ENCODE measurements at regions not wholly inside any gene's neighbourhood (a gene's known extent, or its start where the extent isn't known, plus 50 kb on each side); places are given as distances from the start of the nearest gene placed in this dataset.

DNA sequence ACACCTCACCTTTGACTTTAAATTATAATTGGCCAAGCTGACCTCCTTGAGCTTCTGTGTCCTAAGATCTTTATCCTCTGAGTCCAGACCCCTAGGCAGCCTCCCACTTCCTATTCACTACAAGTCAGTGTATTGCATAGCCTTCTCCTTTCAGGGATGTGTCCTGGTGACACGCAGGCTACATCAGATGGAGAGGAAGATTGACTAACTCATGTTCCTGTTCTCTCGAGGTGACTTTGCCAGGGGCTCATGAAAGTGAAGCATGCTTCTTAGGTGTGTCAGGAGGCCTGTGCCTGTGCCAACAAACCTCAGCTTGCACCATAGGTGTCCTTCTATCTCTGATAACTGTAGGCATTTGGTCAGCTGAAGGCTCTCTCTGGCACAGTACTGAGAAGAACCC, 195.7 kb upstream of the HS3ST1 start (continued):
- TF ChIP-seq, protein P1, sequence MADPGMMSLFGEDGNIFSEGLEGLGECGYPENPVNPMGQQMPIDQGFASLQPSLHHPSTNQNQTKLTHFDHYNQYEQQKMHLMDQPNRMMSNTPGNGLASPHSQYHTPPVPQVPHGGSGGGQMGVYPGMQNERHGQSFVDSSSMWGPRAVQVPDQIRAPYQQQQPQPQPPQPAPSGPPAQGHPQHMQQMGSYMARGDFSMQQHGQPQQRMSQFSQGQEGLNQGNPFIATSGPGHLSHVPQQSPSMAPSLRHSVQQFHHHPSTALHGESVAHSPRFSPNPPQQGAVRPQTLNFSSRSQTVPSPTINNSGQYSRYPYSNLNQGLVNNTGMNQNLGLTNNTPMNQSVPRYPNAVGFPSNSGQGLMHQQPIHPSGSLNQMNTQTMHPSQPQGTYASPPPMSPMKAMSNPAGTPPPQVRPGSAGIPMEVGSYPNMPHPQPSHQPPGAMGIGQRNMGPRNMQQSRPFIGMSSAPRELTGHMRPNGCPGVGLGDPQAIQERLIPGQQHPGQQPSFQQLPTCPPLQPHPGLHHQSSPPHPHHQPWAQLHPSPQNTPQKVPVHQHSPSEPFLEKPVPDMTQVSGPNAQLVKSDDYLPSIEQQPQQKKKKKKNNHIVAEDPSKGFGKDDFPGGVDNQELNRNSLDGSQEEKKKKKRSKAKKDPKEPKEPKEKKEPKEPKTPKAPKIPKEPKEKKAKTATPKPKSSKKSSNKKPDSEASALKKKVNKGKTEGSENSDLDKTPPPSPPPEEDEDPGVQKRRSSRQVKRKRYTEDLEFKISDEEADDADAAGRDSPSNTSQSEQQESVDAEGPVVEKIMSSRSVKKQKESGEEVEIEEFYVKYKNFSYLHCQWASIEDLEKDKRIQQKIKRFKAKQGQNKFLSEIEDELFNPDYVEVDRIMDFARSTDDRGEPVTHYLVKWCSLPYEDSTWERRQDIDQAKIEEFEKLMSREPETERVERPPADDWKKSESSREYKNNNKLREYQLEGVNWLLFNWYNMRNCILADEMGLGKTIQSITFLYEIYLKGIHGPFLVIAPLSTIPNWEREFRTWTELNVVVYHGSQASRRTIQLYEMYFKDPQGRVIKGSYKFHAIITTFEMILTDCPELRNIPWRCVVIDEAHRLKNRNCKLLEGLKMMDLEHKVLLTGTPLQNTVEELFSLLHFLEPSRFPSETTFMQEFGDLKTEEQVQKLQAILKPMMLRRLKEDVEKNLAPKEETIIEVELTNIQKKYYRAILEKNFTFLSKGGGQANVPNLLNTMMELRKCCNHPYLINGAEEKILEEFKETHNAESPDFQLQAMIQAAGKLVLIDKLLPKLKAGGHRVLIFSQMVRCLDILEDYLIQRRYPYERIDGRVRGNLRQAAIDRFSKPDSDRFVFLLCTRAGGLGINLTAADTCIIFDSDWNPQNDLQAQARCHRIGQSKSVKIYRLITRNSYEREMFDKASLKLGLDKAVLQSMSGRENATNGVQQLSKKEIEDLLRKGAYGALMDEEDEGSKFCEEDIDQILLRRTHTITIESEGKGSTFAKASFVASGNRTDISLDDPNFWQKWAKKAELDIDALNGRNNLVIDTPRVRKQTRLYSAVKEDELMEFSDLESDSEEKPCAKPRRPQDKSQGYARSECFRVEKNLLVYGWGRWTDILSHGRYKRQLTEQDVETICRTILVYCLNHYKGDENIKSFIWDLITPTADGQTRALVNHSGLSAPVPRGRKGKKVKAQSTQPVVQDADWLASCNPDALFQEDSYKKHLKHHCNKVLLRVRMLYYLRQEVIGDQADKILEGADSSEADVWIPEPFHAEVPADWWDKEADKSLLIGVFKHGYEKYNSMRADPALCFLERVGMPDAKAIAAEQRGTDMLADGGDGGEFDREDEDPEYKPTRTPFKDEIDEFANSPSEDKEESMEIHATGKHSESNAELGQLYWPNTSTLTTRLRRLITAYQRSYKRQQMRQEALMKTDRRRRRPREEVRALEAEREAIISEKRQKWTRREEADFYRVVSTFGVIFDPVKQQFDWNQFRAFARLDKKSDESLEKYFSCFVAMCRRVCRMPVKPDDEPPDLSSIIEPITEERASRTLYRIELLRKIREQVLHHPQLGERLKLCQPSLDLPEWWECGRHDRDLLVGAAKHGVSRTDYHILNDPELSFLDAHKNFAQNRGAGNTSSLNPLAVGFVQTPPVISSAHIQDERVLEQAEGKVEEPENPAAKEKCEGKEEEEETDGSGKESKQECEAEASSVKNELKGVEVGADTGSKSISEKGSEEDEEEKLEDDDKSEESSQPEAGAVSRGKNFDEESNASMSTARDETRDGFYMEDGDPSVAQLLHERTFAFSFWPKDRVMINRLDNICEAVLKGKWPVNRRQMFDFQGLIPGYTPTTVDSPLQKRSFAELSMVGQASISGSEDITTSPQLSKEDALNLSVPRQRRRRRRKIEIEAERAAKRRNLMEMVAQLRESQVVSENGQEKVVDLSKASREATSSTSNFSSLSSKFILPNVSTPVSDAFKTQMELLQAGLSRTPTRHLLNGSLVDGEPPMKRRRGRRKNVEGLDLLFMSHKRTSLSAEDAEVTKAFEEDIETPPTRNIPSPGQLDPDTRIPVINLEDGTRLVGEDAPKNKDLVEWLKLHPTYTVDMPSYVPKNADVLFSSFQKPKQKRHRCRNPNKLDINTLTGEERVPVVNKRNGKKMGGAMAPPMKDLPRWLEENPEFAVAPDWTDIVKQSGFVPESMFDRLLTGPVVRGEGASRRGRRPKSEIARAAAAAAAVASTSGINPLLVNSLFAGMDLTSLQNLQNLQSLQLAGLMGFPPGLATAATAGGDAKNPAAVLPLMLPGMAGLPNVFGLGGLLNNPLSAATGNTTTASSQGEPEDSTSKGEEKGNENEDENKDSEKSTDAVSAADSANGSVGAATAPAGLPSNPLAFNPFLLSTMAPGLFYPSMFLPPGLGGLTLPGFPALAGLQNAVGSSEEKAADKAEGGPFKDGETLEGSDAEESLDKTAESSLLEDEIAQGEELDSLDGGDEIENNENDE (IDR thresholded peaks at IDR 0.05; ENCODE audit: insufficient replicate concordance, low read length) = no peak
- TF ChIP-seq SP4 (IDR thresholded peaks at IDR 0.05; ENCODE audit: low read length) (no peak), SP2 (IDR thresholded peaks at IDR 0.05; ENCODE audit: low read length) (no peak), RBBP5 (IDR thresholded peaks at IDR 0.05; ENCODE audit: borderline replicate concordance, low read depth, low read length) (no peak), FOSL1 (IDR thresholded peaks at IDR 0.05; ENCODE audit: insufficient read depth, low read depth, low read length) (no peak), JUN (IDR thresholded peaks at IDR 0.05; ENCODE audit: low read depth, low read length) (no peak), YY1 (IDR thresholded peaks at IDR 0.05; ENCODE audit: low read depth, low read length) (no peak)
